ENCODE measurements at regions not wholly inside any gene's neighbourhood (a gene's known extent, or its start where the extent isn't known, plus 50 kb on each side); places are given as distances from the start of the nearest gene placed in this dataset.

GRCh38 chr5:165903835-165904234, 2387.6 kb upstream of the WWC1 start:
- no peak for DNase-seq (ENCODE audit: low spot score)
- TF ChIP-seq CTCF (IDR thresholded peaks at IDR 0.05; ENCODE audit: extremely low read depth, missing control alignments): no peak

- TF ChIP-seq CTCF (IDR thresholded peaks at IDR 0.05; ENCODE audit: extremely low read depth, missing control alignments): no peak
- DNase-seq (ENCODE audit: low spot score): no peak
Measured at GRCh38 chr5:165906871-165907270, 2384.6 kb upstream of the WWC1 start.

DNA sequence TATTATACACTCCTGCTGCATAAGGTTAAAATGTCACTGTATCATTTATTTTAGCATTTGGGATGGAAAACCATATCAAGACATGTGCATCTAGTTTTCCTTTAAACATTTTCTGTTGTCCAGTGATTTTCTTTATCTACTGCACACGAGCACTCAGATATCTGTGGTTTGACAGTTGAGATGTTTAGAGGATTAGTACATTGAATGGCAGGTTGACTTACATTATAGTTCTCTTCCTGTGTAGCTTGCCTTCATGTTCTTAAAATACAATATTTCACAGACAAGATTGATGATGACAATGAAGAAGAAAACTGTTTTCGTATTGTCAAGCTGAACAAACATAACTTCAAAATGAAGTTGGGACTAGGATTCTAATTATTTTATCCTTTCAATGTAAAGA, 2378.4 kb upstream of the WWC1 start:
- no peak for TF ChIP-seq CTCF (IDR thresholded peaks at IDR 0.05; ENCODE audit: extremely low read depth, missing control alignments)
- no peak for DNase-seq (ENCODE audit: low spot score)

GRCh38 chr5:165914456-165914855, 2377.0 kb upstream of the WWC1 start:
- TF ChIP-seq CTCF (IDR thresholded peaks at IDR 0.05; ENCODE audit: extremely low read depth, missing control alignments): no peak
- DNase-seq (ENCODE audit: low spot score): no peak

- no peak for TF ChIP-seq CTCF (IDR thresholded peaks at IDR 0.05; ENCODE audit: extremely low read depth, missing control alignments)
- no peak for DNase-seq (ENCODE audit: low spot score)
Measured at GRCh38 chr5:165919196-165919595, 2372.2 kb upstream of the WWC1 start.

- no peak for TF ChIP-seq CTCF (IDR thresholded peaks at IDR 0.05; ENCODE audit: extremely low read depth, missing control alignments)
- no peak for DNase-seq (ENCODE audit: low spot score)
Measured at GRCh38 chr5:165920655-165921054, 2370.8 kb upstream of the WWC1 start.

DNA sequence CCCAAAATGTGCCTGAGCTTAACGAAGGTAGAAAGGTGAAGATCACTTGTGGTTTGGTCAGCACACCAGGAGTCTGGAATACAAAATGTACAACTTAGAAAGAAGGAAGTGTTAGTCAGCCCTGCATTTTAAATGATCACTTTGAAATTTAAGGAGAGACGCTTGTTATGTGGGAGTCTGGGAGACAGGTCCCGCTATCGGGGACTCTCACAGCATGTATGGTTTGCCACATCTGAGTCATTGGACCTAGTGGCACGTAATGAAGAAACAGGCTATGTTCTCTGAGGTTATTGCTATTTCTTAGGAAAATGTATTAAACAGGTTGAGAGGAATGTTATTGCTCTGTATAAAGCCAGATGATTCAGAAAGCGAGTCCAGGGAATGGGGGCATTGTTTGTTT, 2362.5 kb upstream of the WWC1 start:
- no peak for TF ChIP-seq CTCF (IDR thresholded peaks at IDR 0.05; ENCODE audit: extremely low read depth, missing control alignments)

More for the DNA sequence above, 2362.5 kb upstream of the WWC1 start:
- no peak for DNase-seq (ENCODE audit: low spot score)
